Nephron progenitor cell (in vitro differentiated cells): ENCODE measurements at regions not wholly inside any gene's neighbourhood (a gene's known extent, or its start where the extent isn't known, plus 50 kb on each side); places are given as distances from the start of the nearest gene placed in this dataset.

Experiments used
- DNase-seq: peaks from one replicate; pipeline ENCODE4 v3.0.0; 2021
- H3K27ac Mint-ChIP-seq: 2 replicates; pipeline ENCODE4 v1.8.0; 2021; ENCODE audit warnings: mild to moderate bottlenecking, moderate library complexity, mixed read lengths
- H3K27me3 Mint-ChIP-seq: 2 replicates; pipeline ENCODE4 v1.8.0; 2021; ENCODE audit warnings: mild to moderate bottlenecking, low read depth, mixed read lengths; ENCODE audit not compliant: poor library complexity
- H3K36me3 Mint-ChIP-seq: 2 replicates; pipeline ENCODE4 v1.8.0; 2021; ENCODE audit warnings: low read depth, mixed read lengths
- H3K4me1 Mint-ChIP-seq: 2 replicates; pipeline ENCODE4 v1.8.0; 2021; ENCODE audit warnings: mixed read lengths
- H3K4me3 Mint-ChIP-seq: 2 replicates; pipeline ENCODE4 v1.8.0; 2021; ENCODE audit warnings: mild to moderate bottlenecking, moderate library complexity, mixed read lengths
- H3K9me3 Mint-ChIP-seq: 2 replicates; pipeline ENCODE4 v1.8.0; 2021; ENCODE audit warnings: mild to moderate bottlenecking, moderate library complexity, mixed read lengths
- TF ChIP-seq, protein P1 (sequence below): fragments of 200-600 bp; sonication (generic); IDR thresholded peaks from 2 replicates; pipeline ENCODE4 v1.5.0; 2021; ENCODE audit warnings: antibody characterized with exemption

DNA sequence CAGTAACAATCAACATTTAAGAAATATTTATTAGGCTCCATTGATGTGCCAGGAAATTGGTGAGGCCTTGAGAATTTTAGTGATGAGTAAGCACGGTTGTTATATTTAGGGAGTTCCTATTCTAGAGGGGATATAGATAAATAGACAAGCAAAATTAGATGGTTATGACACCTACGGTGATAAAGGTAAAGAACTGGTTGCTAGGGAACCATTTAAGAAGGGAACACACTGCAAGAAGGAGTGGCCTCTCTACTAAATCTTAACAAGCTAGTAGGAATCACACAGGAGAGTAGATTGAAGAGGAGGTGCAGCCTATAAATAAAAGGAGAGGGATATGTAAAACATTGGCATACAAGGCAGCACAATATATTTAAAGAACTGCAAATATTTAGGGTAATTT, 155.2 kb downstream of the LRIG3 start:
- peaks cover 4% of the 10 kb centered on the region for H3K27me3 Mint-ChIP-seq
- peaks cover 18% of the 10 kb centered on the region for H3K9me3 Mint-ChIP-seq
- H3K4me1 Mint-ChIP-seq: peaks cover 25% of the 10 kb centered on the region
- TF ChIP-seq, protein P1, sequence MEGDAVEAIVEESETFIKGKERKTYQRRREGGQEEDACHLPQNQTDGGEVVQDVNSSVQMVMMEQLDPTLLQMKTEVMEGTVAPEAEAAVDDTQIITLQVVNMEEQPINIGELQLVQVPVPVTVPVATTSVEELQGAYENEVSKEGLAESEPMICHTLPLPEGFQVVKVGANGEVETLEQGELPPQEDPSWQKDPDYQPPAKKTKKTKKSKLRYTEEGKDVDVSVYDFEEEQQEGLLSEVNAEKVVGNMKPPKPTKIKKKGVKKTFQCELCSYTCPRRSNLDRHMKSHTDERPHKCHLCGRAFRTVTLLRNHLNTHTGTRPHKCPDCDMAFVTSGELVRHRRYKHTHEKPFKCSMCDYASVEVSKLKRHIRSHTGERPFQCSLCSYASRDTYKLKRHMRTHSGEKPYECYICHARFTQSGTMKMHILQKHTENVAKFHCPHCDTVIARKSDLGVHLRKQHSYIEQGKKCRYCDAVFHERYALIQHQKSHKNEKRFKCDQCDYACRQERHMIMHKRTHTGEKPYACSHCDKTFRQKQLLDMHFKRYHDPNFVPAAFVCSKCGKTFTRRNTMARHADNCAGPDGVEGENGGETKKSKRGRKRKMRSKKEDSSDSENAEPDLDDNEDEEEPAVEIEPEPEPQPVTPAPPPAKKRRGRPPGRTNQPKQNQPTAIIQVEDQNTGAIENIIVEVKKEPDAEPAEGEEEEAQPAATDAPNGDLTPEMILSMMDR: no peak
- no peak overlapping the region for H3K4me3 Mint-ChIP-seq
- peak overlapping the region; percentile 72 for H3K27ac Mint-ChIP-seq
- H3K36me3 Mint-ChIP-seq: peaks cover 10% of the 10 kb centered on the region
- no peak for DNase-seq

DNA sequence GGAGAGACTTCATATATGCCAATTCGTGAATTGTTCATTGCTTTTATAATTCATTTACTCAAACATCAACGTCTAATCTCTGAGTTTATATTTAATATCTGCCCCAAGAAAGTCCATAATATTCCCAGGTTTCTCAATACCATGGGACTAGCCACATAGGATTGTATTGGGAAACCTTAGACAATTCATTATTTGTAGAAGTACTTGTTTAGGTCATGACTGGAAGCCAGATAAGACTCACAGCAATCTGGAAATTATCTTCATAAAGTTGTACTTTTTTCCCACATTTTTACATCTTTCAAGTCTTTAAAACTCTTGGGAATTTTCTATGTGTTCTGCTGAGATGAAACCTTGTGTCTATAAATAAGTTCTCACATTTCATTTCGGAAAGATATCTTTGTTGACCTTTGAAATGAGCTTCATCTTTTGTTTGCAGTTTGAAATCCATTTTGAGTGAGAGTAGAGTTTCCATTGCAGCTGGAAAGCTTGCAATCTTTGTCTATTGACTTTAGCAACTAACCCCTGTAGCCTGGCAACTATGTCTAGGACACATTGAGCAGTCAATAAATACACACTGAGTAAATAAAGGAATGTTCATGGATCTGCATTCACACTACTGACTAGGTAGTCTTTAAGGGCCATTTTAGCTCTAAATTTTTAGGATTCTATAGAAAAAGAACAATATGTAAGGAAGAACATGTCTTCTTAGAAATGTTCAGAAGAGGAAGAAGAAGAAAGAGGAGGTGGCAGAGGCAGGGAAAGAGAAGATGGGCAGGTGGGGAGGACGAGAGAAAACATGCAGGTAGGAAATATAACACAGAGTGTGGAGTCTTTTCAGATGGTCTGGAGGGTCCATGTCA, 154.4 kb downstream of the LRIG3 start:
- Mint-ChIP-seq H3K36me3 (peaks cover 10% of the 10 kb centered on the region), H3K4me1 (peaks cover 25% of the 10 kb centered on the region), H3K4me3 (no peak overlapping the region), H3K27me3 (peaks cover 4% of the 10 kb centered on the region), H3K9me3 (peaks cover 24% of the 10 kb centered on the region), H3K27ac (peak overlapping the region; percentile 8)
- TF ChIP-seq, protein P1: no peak
- no peak for DNase-seq

DNA sequence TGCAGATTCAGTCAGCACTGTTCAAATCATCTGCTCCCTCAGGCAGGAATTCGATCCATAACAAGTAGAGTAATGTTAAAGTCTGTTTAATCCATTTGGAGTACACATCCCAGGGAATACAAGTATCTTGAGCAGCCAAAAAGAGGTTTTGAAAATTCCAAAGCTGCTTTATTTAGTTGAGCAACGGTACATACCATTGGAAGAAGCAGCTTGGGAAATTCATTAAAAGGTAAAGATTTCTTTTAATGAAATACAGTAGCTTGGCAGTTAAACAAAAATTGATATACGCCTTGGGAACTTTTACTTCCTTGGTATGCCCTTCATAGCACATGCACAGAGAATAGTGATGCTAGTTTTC, 153.8 kb downstream of the LRIG3 start:
- H3K27me3 Mint-ChIP-seq: peaks cover 4% of the 10 kb centered on the region
- H3K36me3 Mint-ChIP-seq: peaks cover 10% of the 10 kb centered on the region
- H3K4me3 Mint-ChIP-seq: no peak overlapping the region
- TF ChIP-seq, protein P1: no peak
- DNase-seq: no peak
- peak overlapping the region; percentile 8 for H3K27ac Mint-ChIP-seq
- H3K9me3 Mint-ChIP-seq: peaks cover 27% of the 10 kb centered on the region
- peaks cover 25% of the 10 kb centered on the region for H3K4me1 Mint-ChIP-seq

DNA sequence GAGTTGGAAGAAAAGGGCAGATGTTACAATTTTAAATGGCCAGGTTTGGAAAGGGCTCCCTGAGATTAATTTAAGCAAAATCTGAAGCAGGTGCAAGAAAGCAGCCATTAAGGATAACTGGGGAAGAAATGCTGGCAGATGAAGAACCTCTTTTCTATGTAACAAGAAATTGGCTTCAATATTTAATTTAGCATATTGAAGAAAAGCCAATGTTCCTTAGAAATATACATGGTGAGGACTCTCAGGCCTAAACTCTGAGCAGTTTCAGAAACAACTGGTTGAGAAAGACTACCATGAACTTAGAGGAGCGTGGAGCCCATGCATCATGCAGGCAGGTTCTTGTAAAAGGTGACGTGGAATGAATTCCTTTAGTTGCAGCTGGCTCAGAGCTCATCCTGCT, 152.8 kb downstream of the LRIG3 start:
- Mint-ChIP-seq H3K4me1 (peaks cover 25% of the 10 kb centered on the region), H3K27ac (no peak overlapping the region), H3K27me3 (peaks cover 4% of the 10 kb centered on the region), H3K9me3 (peaks cover 27% of the 10 kb centered on the region), H3K36me3 (peaks cover 10% of the 10 kb centered on the region), H3K4me3 (no peak overlapping the region)
- DNase-seq: no peak
- TF ChIP-seq, protein P1: no peak

DNA sequence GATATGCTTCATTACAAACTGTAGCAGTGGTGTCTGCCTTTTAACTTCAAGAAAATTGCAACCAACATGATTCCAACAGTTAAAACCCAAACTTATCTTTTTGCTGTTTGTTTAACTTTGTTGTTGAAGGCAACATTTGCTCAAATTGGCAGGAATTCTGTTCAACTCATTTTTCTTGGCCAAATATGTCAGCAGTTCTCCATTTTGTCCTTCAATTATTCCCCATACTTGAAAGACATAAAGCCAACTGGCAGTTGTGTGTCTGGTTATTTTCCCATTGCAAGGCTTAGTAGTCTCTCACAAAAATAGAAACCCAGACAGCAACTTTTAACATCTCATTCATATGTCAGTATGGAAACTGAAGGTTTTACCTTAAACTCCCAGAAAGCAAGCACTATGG, 146.3 kb downstream of the LRIG3 start:
- TF ChIP-seq, protein P1: no peak
- Mint-ChIP-seq H3K27ac (no peak overlapping the region), H3K4me1 (peaks cover 10% of the 10 kb centered on the region), H3K9me3 (peaks cover 19% of the 10 kb centered on the region), H3K27me3 (no peaks in the 10 kb centered on the region), H3K36me3 (peaks cover 4% of the 10 kb centered on the region), H3K4me3 (no peak overlapping the region)
- no peak for DNase-seq

DNA sequence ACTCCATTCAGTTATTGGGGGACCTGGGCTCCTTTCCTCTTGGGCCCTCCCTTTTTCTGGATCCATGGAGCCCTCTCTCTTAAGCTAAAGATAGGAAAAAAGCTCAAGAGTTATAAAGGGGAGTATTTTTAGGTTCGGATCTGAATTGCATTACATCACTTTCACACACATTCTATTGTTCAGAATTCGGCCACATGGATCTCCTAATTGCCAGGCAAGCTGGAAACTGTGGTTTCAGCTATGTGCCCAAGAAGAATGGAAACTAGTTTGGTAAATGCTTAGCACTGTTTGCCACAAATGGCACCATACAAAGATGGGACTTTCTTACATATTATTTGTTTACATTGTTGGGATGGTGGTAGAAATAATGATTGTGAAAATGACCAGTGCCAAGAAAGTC, 145.6 kb downstream of the LRIG3 start:
- Mint-ChIP-seq H3K4me1 (peaks cover 10% of the 10 kb centered on the region), H3K4me3 (no peak overlapping the region), H3K9me3 (peaks cover 14% of the 10 kb centered on the region), H3K27ac (no peak overlapping the region), H3K27me3 (no peaks in the 10 kb centered on the region), H3K36me3 (no peaks in the 10 kb centered on the region)
- TF ChIP-seq, protein P1: no peak
- no peak for DNase-seq
